Spleen (tissue), 7 donors: ENCODE measurements at regions not wholly inside any gene's neighbourhood (a gene's known extent, or its start where the extent isn't known, plus 50 kb on each side); places are given as distances from the start of the nearest gene placed in this dataset.

Source experiments
- POLR2A ChIP-seq, 3 donors: fragments of 450-650 bp; IDR thresholded peaks; one replicate each; pipeline ENCODE4 v1.5.1; 2017; ENCODE audit warnings: antibody characterized with exemption in 3 of 3, mild to moderate bottlenecking in 1 of 3
- POLR2AphosphoS5 ChIP-seq, 3 donors: sonication (generic); formaldehyde crosslinking; IDR thresholded peaks; one replicate each; pipeline ENCODE4 v1.5.1; 2017; ENCODE audit warnings: antibody characterized with exemption in 3 of 3
- TF ChIP-seq, protein P1 (sequence below), 11 experiments: fragments of 200-600 bp in 7 of 11; fragments of 450-650 bp in 4 of 11; sonication (generic) in 4 of 11; IDR thresholded peaks in 8 of 11; conservative IDR thresholded peaks in 3 of 11; 1 replicate in 7 of 11; 2 replicates in 4 of 11; pipeline versions ENCODE4 v1.4.0 to v1.8.0; 2016 to 2021; ENCODE audit warnings: antibody characterized with exemption in 11 of 11, inconsistent platforms in 4 of 11, mild to moderate bottlenecking in 1 of 11
- donor health status: DM: no; HTN: no; CAD: no; lungs with moderate emphysema.
- donor health status: DM: no; HTN: no; CAD: no.
- donor health status: DM: no; HTN: no; CAD: no.

DNA sequence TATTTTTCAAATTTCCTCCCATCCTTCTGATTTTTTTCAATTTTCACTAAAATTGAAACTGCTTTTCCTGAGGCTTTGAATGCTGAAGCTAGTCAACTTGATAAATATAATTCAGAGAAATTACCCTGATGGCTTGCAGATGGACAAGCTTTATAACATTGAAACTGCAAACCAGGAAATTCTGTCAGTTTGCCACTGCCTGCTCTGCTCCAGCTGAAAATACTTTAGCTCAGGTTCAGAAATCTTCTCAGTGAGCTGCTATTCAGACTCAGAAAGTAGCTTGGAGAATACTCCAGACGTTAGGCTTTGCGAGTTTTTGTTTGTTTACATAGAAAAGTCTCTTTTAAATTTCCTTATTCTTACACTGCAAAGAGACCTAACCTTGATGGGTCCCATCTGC lies 1574.7 kb downstream of the STIM2 start:
- TF ChIP-seq, protein P1, sequence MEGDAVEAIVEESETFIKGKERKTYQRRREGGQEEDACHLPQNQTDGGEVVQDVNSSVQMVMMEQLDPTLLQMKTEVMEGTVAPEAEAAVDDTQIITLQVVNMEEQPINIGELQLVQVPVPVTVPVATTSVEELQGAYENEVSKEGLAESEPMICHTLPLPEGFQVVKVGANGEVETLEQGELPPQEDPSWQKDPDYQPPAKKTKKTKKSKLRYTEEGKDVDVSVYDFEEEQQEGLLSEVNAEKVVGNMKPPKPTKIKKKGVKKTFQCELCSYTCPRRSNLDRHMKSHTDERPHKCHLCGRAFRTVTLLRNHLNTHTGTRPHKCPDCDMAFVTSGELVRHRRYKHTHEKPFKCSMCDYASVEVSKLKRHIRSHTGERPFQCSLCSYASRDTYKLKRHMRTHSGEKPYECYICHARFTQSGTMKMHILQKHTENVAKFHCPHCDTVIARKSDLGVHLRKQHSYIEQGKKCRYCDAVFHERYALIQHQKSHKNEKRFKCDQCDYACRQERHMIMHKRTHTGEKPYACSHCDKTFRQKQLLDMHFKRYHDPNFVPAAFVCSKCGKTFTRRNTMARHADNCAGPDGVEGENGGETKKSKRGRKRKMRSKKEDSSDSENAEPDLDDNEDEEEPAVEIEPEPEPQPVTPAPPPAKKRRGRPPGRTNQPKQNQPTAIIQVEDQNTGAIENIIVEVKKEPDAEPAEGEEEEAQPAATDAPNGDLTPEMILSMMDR (IDR thresholded peaks at IDR 0.05 in 8 of 11, conservative IDR thresholded peaks at IDR 0.05 in 3 of 11): no peak
- TF ChIP-seq POLR2AphosphoS5 (IDR thresholded peaks at IDR 0.05) (no peak), POLR2A (IDR thresholded peaks at IDR 0.05) (no peak)
